ENCODE measurements at regions not wholly inside any gene's neighbourhood (a gene's known extent, or its start where the extent isn't known, plus 50 kb on each side); places are given as distances from the start of the nearest gene placed in this dataset.

DNA sequence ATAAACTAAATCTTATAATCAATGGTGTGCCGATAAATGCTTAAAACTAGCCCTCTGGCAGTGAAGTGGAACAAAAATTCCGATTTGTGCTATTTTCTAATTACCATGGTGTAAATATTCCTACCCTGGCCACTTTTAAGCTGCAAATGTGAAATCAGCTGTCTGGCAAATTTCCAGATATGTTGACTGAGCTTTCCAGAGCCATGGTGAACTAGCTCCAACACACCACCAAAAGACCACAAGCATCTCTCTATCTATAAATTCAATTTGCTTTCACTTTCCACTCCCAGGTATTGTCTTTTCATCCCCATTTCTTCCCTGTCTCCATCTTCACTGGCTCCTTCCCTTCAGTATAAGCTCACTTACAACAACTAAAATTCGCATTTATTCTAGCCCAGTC lies 152.3 kb upstream of the RGS18 start:
- no peak for TF ChIP-seq POLR2A (IDR thresholded peaks at IDR 0.05; ENCODE audit: low read depth)
- TF ChIP-seq, protein P1, sequence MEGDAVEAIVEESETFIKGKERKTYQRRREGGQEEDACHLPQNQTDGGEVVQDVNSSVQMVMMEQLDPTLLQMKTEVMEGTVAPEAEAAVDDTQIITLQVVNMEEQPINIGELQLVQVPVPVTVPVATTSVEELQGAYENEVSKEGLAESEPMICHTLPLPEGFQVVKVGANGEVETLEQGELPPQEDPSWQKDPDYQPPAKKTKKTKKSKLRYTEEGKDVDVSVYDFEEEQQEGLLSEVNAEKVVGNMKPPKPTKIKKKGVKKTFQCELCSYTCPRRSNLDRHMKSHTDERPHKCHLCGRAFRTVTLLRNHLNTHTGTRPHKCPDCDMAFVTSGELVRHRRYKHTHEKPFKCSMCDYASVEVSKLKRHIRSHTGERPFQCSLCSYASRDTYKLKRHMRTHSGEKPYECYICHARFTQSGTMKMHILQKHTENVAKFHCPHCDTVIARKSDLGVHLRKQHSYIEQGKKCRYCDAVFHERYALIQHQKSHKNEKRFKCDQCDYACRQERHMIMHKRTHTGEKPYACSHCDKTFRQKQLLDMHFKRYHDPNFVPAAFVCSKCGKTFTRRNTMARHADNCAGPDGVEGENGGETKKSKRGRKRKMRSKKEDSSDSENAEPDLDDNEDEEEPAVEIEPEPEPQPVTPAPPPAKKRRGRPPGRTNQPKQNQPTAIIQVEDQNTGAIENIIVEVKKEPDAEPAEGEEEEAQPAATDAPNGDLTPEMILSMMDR (IDR thresholded peaks at IDR 0.05): no peak
